ENCODE measurements at regions not wholly inside any gene's neighbourhood (a gene's known extent, or its start where the extent isn't known, plus 50 kb on each side); places are given as distances from the start of the nearest gene placed in this dataset.

DNA sequence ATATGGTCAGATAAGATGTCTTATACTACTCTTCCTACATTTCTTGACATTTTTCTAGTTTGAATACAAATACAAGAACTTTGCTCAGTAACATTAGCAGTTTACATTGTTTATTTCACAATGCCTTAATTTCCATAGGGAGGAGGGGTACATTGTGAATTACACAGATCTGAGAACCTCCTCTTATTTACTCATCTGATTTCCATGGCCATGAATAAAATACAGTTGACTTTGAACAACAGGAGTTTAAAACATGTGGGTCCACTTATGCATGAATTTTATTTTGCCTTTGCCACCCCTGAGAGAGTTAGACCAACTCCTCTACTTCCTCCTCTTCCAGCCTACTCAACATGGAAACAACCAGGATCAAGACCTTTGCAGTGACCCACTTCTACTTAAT is 67.7 kb downstream of the MGST1 start:
- H4K20me1 ChIP-seq (ENCODE audit: insufficient read depth, low read length): no peaks in the 10 kb centered on the region
- no peak overlapping the region for H3K9ac ChIP-seq (ENCODE audit: low read length)
- H3K4me3 Mint-ChIP-seq (ENCODE audit: unreplicated experiment): no peak overlapping the region
- H3K79me2 ChIP-seq (ENCODE audit: insufficient read depth, low read length): no peaks in the 10 kb centered on the region
- no peak overlapping the region for H3K4me3 ChIP-seq (ENCODE audit: insufficient read depth, low read depth, low read length)
- FAIRE-seq (no peak), DNase-seq (ENCODE audit: low read depth) (no peak)
- no peaks in the 10 kb centered on the region for H3K36me3 ChIP-seq (ENCODE audit: insufficient read depth, low read length)
- H3K4me1 ChIP-seq (ENCODE audit: insufficient read depth, low read length): no peaks in the 10 kb centered on the region
- no peak overlapping the region for H3K27ac ChIP-seq (ENCODE audit: low read depth, low read length)
- H3K4me2 ChIP-seq (ENCODE audit: low read length): no peak overlapping the region
- H3K27me3 Mint-ChIP-seq (ENCODE audit: low read depth, unreplicated experiment): no peaks in the 10 kb centered on the region
- no peak overlapping the region for H3K27ac Mint-ChIP-seq (ENCODE audit: unreplicated experiment)
- no peaks in the 10 kb centered on the region for H3K9me3 Mint-ChIP-seq (ENCODE audit: unreplicated experiment)
- H3K36me3 Mint-ChIP-seq (ENCODE audit: low read depth, unreplicated experiment): no peaks in the 10 kb centered on the region
- TF ChIP-seq EZH2 (IDR thresholded peaks at IDR 0.05; ENCODE audit: insufficient read depth, low read length): no peak
- TF ChIP-seq, protein P1, sequence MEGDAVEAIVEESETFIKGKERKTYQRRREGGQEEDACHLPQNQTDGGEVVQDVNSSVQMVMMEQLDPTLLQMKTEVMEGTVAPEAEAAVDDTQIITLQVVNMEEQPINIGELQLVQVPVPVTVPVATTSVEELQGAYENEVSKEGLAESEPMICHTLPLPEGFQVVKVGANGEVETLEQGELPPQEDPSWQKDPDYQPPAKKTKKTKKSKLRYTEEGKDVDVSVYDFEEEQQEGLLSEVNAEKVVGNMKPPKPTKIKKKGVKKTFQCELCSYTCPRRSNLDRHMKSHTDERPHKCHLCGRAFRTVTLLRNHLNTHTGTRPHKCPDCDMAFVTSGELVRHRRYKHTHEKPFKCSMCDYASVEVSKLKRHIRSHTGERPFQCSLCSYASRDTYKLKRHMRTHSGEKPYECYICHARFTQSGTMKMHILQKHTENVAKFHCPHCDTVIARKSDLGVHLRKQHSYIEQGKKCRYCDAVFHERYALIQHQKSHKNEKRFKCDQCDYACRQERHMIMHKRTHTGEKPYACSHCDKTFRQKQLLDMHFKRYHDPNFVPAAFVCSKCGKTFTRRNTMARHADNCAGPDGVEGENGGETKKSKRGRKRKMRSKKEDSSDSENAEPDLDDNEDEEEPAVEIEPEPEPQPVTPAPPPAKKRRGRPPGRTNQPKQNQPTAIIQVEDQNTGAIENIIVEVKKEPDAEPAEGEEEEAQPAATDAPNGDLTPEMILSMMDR (IDR thresholded peaks at IDR 0.05; ENCODE audit: insufficient read depth, low read depth, low read length): no peak
- no peaks in the 10 kb centered on the region for H3K4me1 Mint-ChIP-seq (ENCODE audit: low read depth, unreplicated experiment)
- H3K9me3 ChIP-seq (ENCODE audit: insufficient read depth, low read depth, low read length): no peaks in the 10 kb centered on the region
- no peak overlapping the region for H2AFZ ChIP-seq (ENCODE audit: low read depth, low read length)
- no peaks in the 10 kb centered on the region for H3K27me3 ChIP-seq (ENCODE audit: insufficient read depth, low read length)

- Histone ChIP-seq H3K27ac (ENCODE audit: low read depth, low read length) (no peak overlapping the region), H4K20me1 (ENCODE audit: insufficient read depth, low read length) (no peaks in the 10 kb centered on the region), H3K4me2 (ENCODE audit: low read length) (no peak overlapping the region), H3K4me3 (ENCODE audit: insufficient read depth, low read depth, low read length) (no peak overlapping the region), H3K27me3 (ENCODE audit: insufficient read depth, low read length) (no peaks in the 10 kb centered on the region), H3K9ac (ENCODE audit: low read length) (no peak overlapping the region), H3K79me2 (ENCODE audit: insufficient read depth, low read length) (no peaks in the 10 kb centered on the region), H2AFZ (ENCODE audit: low read depth, low read length) (no peak overlapping the region), H3K4me1 (ENCODE audit: insufficient read depth, low read length) (no peaks in the 10 kb centered on the region), H3K36me3 (ENCODE audit: insufficient read depth, low read length) (no peaks in the 10 kb centered on the region), H3K9me3 (ENCODE audit: insufficient read depth, low read depth, low read length) (no peaks in the 10 kb centered on the region)
- DNase-seq (ENCODE audit: low read depth) (no peak), FAIRE-seq (no peak)
- Mint-ChIP-seq H3K36me3 (ENCODE audit: low read depth, unreplicated experiment) (no peaks in the 10 kb centered on the region), H3K4me3 (ENCODE audit: unreplicated experiment) (no peak overlapping the region), H3K4me1 (ENCODE audit: low read depth, unreplicated experiment) (no peaks in the 10 kb centered on the region), H3K27me3 (ENCODE audit: low read depth, unreplicated experiment) (no peaks in the 10 kb centered on the region), H3K9me3 (ENCODE audit: unreplicated experiment) (no peaks in the 10 kb centered on the region), H3K27ac (ENCODE audit: unreplicated experiment) (no peak overlapping the region)
- no peak for TF ChIP-seq EZH2 (IDR thresholded peaks at IDR 0.05; ENCODE audit: insufficient read depth, low read length)
- TF ChIP-seq, protein P1 (IDR thresholded peaks at IDR 0.05; ENCODE audit: insufficient read depth, low read depth, low read length): no peak
Observed at GRCh38 chr12:16417058-16417457, 69.6 kb downstream of the MGST1 start.

- Histone ChIP-seq H3K4me3 (ENCODE audit: insufficient read depth, low read depth, low read length) (no peak overlapping the region), H3K36me3 (ENCODE audit: insufficient read depth, low read length) (no peaks in the 10 kb centered on the region), H3K4me1 (ENCODE audit: insufficient read depth, low read length) (no peaks in the 10 kb centered on the region), H4K20me1 (ENCODE audit: insufficient read depth, low read length) (no peaks in the 10 kb centered on the region), H3K79me2 (ENCODE audit: insufficient read depth, low read length) (no peaks in the 10 kb centered on the region), H3K4me2 (ENCODE audit: low read length) (no peak overlapping the region), H3K27me3 (ENCODE audit: insufficient read depth, low read length) (no peaks in the 10 kb centered on the region), H3K9me3 (ENCODE audit: insufficient read depth, low read depth, low read length) (no peaks in the 10 kb centered on the region), H3K9ac (ENCODE audit: low read length) (no peak overlapping the region), H3K27ac (ENCODE audit: low read depth, low read length) (no peak overlapping the region), H2AFZ (ENCODE audit: low read depth, low read length) (no peak overlapping the region)
- H3K4me3 Mint-ChIP-seq (ENCODE audit: unreplicated experiment): no peak overlapping the region
- TF ChIP-seq, protein P1 (IDR thresholded peaks at IDR 0.05; ENCODE audit: insufficient read depth, low read depth, low read length): no peak
- no peak for TF ChIP-seq EZH2 (IDR thresholded peaks at IDR 0.05; ENCODE audit: insufficient read depth, low read length)
- no peaks in the 10 kb centered on the region for H3K27me3 Mint-ChIP-seq (ENCODE audit: low read depth, unreplicated experiment)
- H3K27ac Mint-ChIP-seq (ENCODE audit: unreplicated experiment): no peak overlapping the region
- DNase-seq (ENCODE audit: low read depth) (peak; percentile 3), FAIRE-seq (no peak)
- H3K4me1 Mint-ChIP-seq (ENCODE audit: low read depth, unreplicated experiment): no peaks in the 10 kb centered on the region
- H3K36me3 Mint-ChIP-seq (ENCODE audit: low read depth, unreplicated experiment): no peaks in the 10 kb centered on the region
- no peaks in the 10 kb centered on the region for H3K9me3 Mint-ChIP-seq (ENCODE audit: unreplicated experiment)
Observed at GRCh38 chr12:16421806-16422205, 74.4 kb downstream of the MGST1 start.

All from astrocyte (in vitro differentiated cells and primary cell).